GM21360 (cell line): ENCODE measurements at regions not wholly inside any gene's neighbourhood (a gene's known extent, or its start where the extent isn't known, plus 50 kb on each side); places are given as distances from the start of the nearest gene placed in this dataset.
"Not testable (repeated sequence)": the region's sequence is repeated elsewhere in the genome, so short reads cannot be mapped to it uniquely, and the experiment has no call there.

ENCODE experiments used
- ATAC-seq: cut with Tn5 transposase; IDR thresholded peaks from one replicate; pipeline ENCODE4 v1.9.1; 2021; ENCODE audit warnings: mild to moderate bottlenecking, moderate library complexity; ENCODE audit not compliant: unreplicated experiment

- no peak for ATAC-seq
These were observed 235.9 kb downstream of the SUCLG1 start for GRCh38 chr2:84223191-84223590.

DNA sequence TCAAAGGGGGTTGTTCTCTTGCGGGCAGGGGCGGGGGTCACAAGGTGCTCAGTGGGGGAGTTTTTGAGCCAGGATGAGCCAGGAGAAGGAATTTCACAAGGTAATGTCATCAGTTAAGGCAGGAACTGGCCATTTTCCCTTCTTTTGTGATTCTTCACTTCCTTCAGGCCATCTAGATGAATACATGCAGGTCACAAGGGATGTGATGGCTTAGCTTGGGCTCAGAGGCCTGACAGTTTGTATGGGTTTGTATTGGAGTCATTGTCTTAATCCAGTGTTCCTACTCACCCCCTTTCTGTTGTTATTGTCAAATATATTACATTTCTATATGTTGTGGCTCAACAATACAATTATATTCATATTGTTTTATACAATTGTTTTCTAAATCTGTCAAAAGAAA is 238.0 kb downstream of the SUCLG1 start:
- ATAC-seq: not testable (repeated sequence)

GRCh38 chr2:84217456-84217855 is 241.6 kb downstream of the SUCLG1 start:
- ATAC-seq: no peak

- no peak for ATAC-seq
These were observed 244.6 kb downstream of the SUCLG1 start for GRCh38 chr2:84214455-84214854.

GRCh38 chr2:84212611-84213314 is 246.3 kb downstream of the SUCLG1 start:
- ATAC-seq: peak; percentile 96

DNA sequence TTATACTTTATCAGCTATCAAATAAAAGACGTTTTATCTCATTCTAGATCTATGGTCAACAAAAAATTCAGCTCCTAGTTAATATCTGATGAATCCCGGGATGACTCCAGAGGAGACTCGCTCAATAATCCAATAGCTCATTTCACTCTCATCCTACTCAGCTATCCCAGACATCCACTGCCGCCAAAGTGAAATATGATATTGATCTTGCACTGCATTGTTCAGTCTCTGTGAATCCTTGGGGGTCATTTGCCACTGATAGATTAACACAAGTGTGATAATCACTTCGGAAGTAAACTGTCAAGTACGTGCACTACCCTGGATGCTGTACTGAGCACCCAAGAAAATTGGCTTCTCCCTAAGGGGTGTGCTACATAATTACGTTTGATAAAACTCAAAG is 249.1 kb downstream of the SUCLG1 start:
- no peak for ATAC-seq

- no peak for ATAC-seq
These were observed 254.1 kb downstream of the SUCLG1 start for GRCh38 chr2:84204995-84205394.

- ATAC-seq: no peak
These were observed 256.9 kb downstream of the SUCLG1 start for GRCh38 chr2:84202166-84202565.

- ATAC-seq: no peak
These were observed 257.9 kb downstream of the SUCLG1 start for GRCh38 chr2:84201158-84201557.

DNA sequence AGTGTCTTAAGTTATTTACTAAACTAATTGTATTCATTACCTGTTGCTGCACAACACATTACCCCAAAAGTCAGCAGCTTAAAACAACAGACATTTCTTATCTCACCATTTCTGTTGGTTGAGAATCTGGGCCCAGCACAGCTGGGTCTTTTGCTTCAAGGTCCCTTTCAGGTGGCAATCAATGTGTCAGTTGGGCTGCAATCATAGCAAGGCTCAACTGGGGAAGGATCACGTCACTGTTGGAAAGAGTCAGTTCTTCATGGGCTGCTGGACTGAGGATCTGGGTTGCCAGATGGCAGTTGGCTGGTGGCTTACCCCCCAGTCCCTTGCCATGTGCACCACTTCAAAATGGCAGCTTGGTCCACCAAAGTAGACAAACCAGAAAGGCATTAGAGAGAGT is 261.2 kb downstream of the SUCLG1 start:
- ATAC-seq: no peak

DNA sequence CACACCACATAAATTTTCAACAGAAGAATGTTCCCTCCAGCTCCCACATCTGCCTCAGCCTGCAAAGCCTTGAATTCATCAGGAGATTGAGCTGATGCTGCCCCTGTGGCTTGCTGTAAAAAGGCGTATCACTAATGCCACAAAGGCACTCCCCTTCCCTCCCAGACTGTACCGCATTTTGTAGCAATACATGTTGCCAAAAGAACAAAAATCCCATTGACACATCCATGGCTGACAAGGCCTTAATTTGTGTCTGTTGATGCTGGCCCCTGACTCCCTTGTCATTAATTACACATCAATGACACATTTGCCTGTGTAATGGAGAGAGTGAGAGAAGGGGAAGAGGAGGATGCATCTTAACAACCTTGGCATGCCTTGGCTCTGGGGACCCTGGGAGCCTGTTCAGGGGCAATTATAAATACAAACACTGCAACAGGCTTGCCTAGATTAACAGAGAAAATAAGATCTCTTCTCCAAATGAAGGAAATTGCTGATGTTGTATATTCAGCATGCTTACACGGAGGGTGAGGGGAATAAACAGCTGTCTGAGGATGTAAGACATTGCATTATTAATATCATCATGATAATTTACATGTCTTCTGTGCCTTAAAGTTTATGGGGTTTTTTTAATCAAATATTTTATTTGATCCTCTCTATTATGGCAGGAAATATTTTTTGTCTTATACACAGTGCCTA is 264.0 kb downstream of the SUCLG1 start:
- ATAC-seq: no peak

GRCh38 chr2:84194181-84194580 is 264.9 kb downstream of the SUCLG1 start:
- ATAC-seq: no peak

GRCh38 chr2:84187258-84187657 is 271.8 kb downstream of the SUCLG1 start:
- no peak for ATAC-seq

- ATAC-seq: no peak
These were observed 277.2 kb downstream of the SUCLG1 start for GRCh38 chr2:84181927-84182326.

DNA sequence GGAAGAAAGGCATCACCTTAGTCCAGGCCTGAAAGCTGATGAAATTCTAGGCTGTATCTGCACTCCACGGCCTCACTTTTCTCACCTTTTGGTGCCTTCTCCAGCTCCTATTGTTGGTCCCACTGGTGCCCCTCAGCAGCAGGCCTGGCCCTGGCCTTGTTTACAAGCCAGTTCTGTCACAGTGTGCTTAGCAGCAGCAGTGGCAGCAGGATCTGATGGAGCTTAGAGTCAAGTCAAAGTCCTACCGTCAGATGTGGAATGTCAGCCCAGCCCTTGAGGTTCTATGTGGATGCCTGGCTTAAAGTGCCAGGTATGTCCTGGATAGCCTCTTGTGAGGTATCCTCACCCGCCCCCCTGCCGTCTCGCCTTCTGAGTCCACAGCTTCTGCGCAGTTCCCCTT is 281.3 kb downstream of the SUCLG1 start:
- no peak for ATAC-seq

DNA sequence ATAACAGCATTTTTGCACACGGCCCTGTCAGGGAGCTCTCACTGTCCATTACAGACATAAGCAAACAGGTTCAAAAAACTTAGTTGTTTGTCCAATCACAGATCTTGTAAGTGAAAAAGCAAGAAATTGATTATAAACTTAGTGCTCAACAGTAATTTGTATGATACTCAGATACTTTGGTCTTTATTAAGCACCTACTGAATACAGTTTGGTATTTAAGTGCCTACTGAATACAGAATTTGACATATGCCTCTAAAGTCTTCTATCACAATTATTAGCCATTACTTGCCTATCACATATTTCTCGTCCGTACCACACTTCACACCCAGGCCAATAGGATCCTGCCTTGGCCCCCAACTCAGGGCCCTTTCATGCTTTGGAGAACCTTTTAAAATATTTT is 283.1 kb downstream of the SUCLG1 start:
- no peak for ATAC-seq

- no peak for ATAC-seq
These were observed 283.7 kb downstream of the SUCLG1 start for GRCh38 chr2:84175340-84175739.

- ATAC-seq: no peak
These were observed 286.0 kb downstream of the SUCLG1 start for GRCh38 chr2:84173041-84173440.

GRCh38 chr2:84170979-84171378 is 288.1 kb downstream of the SUCLG1 start:
- ATAC-seq: no peak

DNA sequence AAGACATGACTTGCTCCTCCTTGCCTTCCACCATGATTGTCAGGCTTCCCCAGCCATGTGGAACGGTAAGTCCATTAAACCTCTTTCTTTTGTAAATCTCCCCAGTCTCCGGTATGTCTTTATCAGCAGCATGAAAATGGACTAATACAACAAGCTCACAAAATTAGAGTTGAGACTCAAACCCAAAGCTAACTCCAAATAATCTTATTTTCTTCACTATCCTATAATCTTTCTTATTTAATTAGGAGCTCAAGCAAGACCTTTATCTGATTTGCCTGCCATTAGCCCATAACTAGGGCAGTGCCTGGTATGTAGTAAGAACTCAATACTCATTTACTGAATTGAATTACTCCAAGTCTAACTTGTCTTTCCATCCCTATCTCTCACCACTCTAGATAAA is 289.2 kb downstream of the SUCLG1 start:
- ATAC-seq: no peak

DNA sequence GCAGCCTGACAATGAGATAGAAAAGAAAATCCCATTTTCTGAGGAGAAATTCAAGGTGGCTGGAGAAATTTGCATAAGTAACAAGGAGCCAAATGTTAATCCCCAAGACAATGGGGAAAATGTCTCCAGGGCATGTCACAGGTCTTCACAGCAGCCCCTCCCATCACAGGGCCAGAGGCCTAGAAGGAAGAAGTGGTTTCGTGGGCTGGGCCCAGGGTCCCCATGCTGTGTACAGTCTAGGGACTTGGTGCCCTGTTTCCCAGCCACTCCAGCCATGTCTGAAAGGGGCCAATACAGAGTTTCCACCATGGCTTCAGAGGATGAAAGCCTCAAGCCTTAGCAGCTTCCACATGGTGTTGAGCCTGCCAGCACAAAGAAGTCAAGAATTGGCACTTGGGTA is 290.5 kb downstream of the SUCLG1 start:
- not testable (repeated sequence) for ATAC-seq

- ATAC-seq: no peak
These were observed 293.8 kb downstream of the SUCLG1 start for GRCh38 chr2:84165256-84165655.

DNA sequence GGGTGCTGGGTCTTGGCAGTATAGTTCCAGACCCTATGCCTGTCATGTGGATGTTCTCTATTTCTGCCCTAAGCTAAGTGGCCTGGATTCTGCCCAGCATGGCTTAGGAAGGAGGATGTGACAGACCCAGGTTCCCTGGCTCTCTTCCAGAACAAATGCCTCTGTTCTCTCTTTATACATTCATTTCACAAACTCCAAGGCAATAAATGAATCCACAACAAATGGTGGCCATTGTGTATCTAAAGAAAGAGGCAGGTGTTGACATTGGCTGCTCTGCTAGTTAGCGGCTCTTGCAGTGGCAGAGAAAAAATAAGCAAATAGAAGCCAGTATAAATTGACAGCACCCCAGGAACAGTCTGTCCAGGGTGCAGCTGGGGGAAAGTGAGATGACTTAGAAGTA is 298.6 kb downstream of the SUCLG1 start:
- ATAC-seq: no peak
